ENCODE measurements at regions not wholly inside any gene's neighbourhood (a gene's known extent, or its start where the extent isn't known, plus 50 kb on each side); places are given as distances from the start of the nearest gene placed in this dataset.

DNA sequence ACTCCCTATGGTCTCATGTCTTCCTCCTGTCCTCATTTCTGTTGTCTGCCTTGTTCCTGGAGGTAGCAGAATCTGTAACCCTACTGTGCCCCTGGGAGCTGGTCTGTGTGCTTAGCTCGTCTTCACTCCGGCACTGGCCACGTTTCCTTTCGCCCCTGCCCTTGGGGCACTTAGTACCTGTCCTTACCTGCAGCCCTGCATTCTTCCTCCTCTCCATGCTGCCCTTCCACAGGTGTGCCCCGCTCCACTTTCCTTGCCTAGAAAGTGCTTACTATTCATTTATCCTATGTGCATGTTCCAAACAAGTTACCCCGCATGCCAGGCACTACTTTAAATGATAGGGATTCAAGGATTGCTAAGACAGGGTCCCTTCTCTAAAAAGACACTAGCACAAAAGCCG is 199.9 kb upstream of the ZMIZ1 start:
- no peak overlapping the region for H3K27ac Mint-ChIP-seq
- ATAC-seq (replicated peaks in 1 of 2), result no peak
- no peaks in the 10 kb centered on the region for H3K4me1 Mint-ChIP-seq (ENCODE audit: low read depth)
- DNase-seq, result no peak
- H3K27me3 Mint-ChIP-seq (ENCODE audit: low read depth), result no peaks in the 10 kb centered on the region
- no peaks in the 10 kb centered on the region for H3K36me3 Mint-ChIP-seq (ENCODE audit: insufficient read depth in 2 of 2)
- no peak overlapping the region for H3K4me3 Mint-ChIP-seq
- no peaks in the 10 kb centered on the region for H3K9me3 Mint-ChIP-seq

DNA sequence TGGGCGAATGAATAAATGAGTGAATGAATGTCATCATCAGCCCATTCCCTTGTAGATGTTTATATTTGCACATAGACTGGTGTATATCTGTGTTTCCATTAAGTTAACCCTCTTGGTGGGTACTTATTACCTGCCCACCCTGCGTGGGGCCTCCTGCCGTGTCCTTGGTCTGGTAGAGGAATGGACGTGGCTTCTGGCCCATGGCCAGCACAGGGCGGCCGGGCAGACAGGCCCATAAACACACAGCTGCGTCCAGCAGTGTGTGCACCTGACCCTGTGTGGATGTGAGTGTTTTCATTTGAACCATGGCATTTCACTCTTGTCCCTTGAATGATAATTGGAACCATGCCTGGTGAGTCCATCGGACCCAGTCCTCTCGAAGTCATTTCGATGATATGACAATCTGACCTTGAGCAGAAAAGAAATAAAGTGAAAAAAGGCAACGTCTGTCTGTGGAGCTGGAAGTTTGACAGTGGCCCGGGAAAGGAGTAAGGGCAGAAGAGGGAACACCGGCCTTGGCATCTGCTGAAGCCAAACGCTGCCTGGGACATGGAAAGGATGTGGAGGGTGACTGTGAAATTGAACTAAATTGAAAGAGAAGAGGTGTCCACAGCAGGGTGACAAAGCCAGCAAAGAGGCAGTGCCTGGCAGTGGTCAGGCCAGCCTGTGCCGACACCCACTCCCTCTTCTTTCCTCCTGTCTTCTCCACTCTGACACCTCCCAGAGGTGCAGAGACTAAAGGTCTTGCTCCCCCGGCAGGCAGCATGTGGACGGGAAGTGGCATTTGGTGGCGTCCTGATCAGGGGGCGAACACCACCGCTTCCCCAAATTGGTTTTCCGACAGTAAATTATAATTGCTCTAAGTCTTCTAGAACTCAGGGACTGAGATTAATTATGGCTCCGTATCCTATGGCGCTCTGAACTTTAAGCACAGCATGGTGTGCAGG is 199.0 kb upstream of the ZMIZ1 start:
- Mint-ChIP-seq H3K9me3 (no peaks in the 10 kb centered on the region), H3K27me3 (ENCODE audit: low read depth) (no peaks in the 10 kb centered on the region), H3K4me3 (no peak overlapping the region), H3K36me3 (ENCODE audit: insufficient read depth in 2 of 2) (no peaks in the 10 kb centered on the region), H3K27ac (no peak overlapping the region), H3K4me1 (ENCODE audit: low read depth) (no peaks in the 10 kb centered on the region)
- DNase-seq (no peak), ATAC-seq (replicated peaks in 1 of 2) (no peak)

DNA sequence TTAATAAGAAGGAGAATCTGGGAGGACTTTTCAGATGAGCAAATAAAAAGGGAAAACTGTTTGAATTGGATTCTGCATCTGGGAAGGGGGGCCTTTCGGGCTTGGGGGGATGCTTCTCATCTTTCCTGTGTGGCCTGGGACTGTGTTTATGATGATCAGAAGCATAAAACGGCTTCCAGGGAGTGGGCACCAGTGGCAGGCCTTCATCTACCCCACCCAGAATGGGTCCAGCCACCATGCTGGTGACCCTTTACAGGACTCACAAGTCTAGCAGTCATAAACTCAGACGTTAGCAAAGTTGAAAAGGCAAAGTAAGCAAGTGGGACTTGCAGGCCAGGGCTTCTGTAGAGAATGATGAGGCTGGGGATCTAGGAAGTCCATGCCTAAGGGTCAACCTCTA is 198.3 kb upstream of the ZMIZ1 start:
- no peak overlapping the region for H3K27ac Mint-ChIP-seq
- no peak for DNase-seq
- no peaks in the 10 kb centered on the region for H3K27me3 Mint-ChIP-seq (ENCODE audit: low read depth)
- H3K36me3 Mint-ChIP-seq (ENCODE audit: insufficient read depth in 2 of 2), result no peaks in the 10 kb centered on the region
- ATAC-seq (replicated peaks in 1 of 2), result no peak
- no peaks in the 10 kb centered on the region for H3K4me1 Mint-ChIP-seq (ENCODE audit: low read depth)
- no peaks in the 10 kb centered on the region for H3K9me3 Mint-ChIP-seq
- no peak overlapping the region for H3K4me3 Mint-ChIP-seq

DNA sequence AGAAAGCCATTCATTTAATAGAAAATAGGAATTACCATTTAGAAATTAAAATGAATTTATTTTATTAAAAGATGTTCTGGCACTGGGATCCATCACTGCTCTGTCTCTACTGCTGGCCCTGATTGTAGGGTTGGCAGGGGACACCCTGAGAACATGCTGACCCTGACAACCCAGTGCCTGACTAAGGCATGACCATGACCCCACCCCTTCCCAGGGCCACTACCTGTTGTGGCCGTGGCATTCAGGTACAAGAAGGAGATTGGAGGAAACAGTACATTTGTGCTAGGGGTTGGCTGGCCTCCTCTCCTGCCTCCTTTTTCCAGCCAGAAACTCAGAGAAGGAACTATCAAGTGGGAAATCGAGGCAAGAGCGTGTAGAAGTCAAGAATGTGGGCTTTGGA is 197.0 kb upstream of the ZMIZ1 start:
- Mint-ChIP-seq H3K4me1 (ENCODE audit: low read depth) (no peaks in the 10 kb centered on the region), H3K4me3 (no peak overlapping the region), H3K36me3 (ENCODE audit: insufficient read depth in 2 of 2) (no peaks in the 10 kb centered on the region), H3K27me3 (ENCODE audit: low read depth) (no peaks in the 10 kb centered on the region), H3K9me3 (no peaks in the 10 kb centered on the region), H3K27ac (no peak overlapping the region)
- no peak for DNase-seq
- no peak for ATAC-seq (replicated peaks in 1 of 2)

DNA sequence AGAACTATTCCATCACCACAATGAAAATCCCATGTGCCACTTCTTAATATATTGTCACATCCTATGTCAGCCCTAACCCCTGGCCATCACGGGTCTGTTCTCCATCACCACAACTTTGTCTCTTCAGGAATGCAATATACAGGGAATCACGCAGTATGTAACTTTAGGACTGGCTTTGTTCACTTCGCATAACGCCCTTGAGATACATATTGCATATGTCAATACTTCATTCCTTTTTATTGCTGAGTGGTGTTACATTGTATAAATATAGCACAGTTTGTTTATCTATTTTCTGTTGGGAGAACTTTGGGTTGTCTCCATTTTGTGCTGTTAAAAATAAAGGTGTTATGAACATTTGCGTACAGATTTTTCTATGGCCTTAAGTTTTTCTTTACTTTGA is 195.4 kb upstream of the ZMIZ1 start:
- Mint-ChIP-seq H3K4me3 (no peak overlapping the region), H3K9me3 (no peaks in the 10 kb centered on the region), H3K4me1 (ENCODE audit: low read depth) (no peaks in the 10 kb centered on the region), H3K27me3 (ENCODE audit: low read depth) (no peaks in the 10 kb centered on the region), H3K27ac (no peak overlapping the region), H3K36me3 (ENCODE audit: insufficient read depth in 2 of 2) (peaks cover 0 to 2% of the 10 kb centered on the region in 2 donors)
- ATAC-seq (replicated peaks in 1 of 2), result no peak
- DNase-seq, result no peak

DNA sequence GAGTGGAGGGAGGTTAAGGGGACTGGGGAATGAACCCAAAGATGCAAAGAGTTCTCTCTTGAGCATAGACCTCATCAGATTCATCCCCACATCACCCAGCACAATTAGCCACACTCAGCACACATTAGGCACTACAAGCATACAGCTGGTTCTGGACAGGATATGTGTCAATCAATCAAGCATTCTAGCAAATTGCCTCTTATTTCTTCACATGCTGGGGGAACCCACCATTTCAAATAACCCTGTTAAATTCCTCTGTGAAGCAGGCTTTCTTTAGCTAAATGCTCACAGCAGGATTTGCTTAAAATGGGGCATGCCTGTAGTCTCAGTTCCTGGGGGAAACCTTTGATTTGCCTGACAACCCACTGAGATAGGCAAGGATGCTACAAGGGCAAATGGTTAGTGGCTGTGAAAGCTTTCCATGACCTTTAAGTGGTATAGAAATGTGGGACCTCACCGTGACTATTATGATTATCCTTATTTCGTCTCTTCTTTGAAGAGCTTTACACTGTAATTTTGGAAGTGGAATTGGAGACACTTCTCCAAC is 193.4 kb upstream of the ZMIZ1 start:
- H3K4me1 Mint-ChIP-seq (ENCODE audit: low read depth), result no peaks in the 10 kb centered on the region
- H3K4me3 Mint-ChIP-seq, result no peak overlapping the region
- ATAC-seq (replicated peaks in 1 of 2), result no peak
- H3K27ac Mint-ChIP-seq, result no peak overlapping the region
- H3K27me3 Mint-ChIP-seq (ENCODE audit: low read depth), result peaks cover 8% of the 10 kb centered on the region
- no peak for DNase-seq
- peaks cover 4 to 8% of the 10 kb centered on the region in 2 donors for H3K36me3 Mint-ChIP-seq (ENCODE audit: insufficient read depth in 2 of 2)
- peaks cover 3 to 4% of the 10 kb centered on the region in 2 donors for H3K9me3 Mint-ChIP-seq

DNA sequence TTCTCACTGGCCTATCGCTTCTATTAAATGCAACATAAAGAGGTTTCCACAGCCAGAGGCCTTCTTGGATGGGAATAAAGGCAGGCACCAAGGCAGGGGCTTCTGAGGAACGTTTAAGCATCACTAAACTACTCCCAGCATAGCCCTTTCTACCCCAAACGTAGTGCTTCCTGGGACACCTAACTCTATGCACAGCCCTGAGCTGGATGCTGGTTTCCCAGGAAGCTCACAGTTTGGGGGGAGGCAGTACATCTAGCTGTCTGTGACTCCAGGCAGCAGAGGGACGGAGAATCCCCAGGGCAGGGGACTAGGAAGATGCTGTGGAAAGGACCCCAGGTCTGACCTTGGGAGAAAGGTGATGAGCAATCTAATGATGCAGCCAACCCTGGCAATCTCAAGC is 192.8 kb upstream of the ZMIZ1 start:
- Mint-ChIP-seq H3K9me3 (peaks cover 3 to 7% of the 10 kb centered on the region in 2 donors), H3K27me3 (ENCODE audit: low read depth) (peaks cover 12% of the 10 kb centered on the region), H3K4me3 (no peak overlapping the region), H3K27ac (no peak overlapping the region), H3K36me3 (ENCODE audit: insufficient read depth in 2 of 2) (peaks cover 4 to 8% of the 10 kb centered on the region in 2 donors), H3K4me1 (ENCODE audit: low read depth) (no peaks in the 10 kb centered on the region)
- DNase-seq, result no peak
- ATAC-seq (replicated peaks in 1 of 2), result no peak

DNA sequence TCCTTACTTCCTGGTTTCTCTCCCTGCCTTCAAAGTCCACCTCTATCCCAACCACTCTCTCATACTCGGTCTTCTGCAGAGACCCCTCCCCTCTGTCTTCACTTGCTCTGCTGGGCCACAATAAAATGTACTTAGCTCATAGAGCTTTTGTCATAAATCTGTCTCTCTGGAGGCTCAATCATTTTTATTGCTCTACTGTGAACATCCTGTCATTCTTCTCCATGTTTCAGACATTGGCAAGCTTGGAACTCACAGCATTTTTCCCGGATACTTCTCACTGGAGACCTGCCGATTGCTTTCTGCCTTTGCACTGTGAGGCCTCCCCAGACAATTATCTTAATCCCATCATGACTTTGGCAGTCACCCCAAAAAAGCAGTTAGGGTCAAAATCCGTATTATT is 192.3 kb upstream of the ZMIZ1 start:
- H3K27me3 Mint-ChIP-seq (ENCODE audit: low read depth), result peaks cover 12% of the 10 kb centered on the region
- DNase-seq (no peak), ATAC-seq (replicated peaks in 1 of 2) (no peak)
- no peak overlapping the region for H3K27ac Mint-ChIP-seq
- H3K4me3 Mint-ChIP-seq, result no peak overlapping the region
- H3K4me1 Mint-ChIP-seq (ENCODE audit: low read depth), result no peaks in the 10 kb centered on the region
- H3K36me3 Mint-ChIP-seq (ENCODE audit: insufficient read depth in 2 of 2), result peaks cover 4 to 8% of the 10 kb centered on the region in 2 donors
- peaks cover 3 to 7% of the 10 kb centered on the region in 2 donors for H3K9me3 Mint-ChIP-seq

DNA sequence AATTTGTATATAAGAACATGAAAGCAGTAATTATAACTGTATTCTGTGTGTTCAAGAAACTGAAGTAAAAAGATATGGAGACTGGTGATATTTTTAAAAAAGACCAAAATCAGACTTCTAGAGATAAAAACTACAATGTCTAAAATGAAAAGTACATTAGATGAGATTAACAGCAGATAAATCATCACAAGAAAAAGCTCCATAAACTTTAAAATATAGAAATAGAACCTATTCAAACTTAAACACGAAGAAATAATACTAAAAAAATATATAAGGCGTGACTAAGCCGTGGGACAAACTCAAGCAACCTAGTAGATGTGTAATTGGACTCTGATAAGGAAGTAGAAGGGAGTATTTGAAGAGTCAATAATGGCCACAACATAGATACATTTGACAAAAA is 189.1 kb upstream of the ZMIZ1 start:
- peaks cover 3 to 7% of the 10 kb centered on the region in 2 donors for H3K9me3 Mint-ChIP-seq

DNA sequence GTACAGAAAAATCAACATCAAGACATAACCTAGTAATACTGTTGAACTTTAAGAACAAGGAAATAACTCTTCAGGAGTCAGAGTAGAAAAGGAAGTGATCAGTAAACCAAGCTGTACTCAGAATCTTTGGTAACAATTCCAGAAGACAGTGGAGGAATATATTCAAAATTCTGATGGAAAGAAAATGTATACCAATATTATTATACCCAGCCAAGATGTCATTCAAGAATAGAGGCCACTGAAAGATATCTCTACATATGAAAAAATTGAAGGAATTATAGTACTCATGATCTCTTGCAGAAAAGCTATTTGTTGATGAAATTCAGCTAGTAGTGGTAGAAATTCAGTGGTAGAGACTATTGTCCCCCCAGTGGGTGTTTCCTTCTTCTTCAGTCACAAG is 182.6 kb upstream of the ZMIZ1 start:
- Mint-ChIP-seq H3K4me3 (no peak overlapping the region), H3K36me3 (ENCODE audit: insufficient read depth in 2 of 2) (peaks cover 4 to 5% of the 10 kb centered on the region in 2 donors), H3K9me3 (peaks cover 7 to 8% of the 10 kb centered on the region in 2 donors), H3K27me3 (ENCODE audit: low read depth) (no peaks in the 10 kb centered on the region), H3K27ac (no peak overlapping the region), H3K4me1 (ENCODE audit: low read depth) (no peaks in the 10 kb centered on the region)
- no peak for DNase-seq
- no peak for ATAC-seq (replicated peaks in 1 of 2)

More for the DNA sequence above, 189.1 kb upstream of the ZMIZ1 start:
- H3K4me1 Mint-ChIP-seq (ENCODE audit: low read depth), result no peaks in the 10 kb centered on the region
- no peak overlapping the region for H3K4me3 Mint-ChIP-seq
- H3K27ac Mint-ChIP-seq, result no peak overlapping the region
- no peak for DNase-seq
- H3K36me3 Mint-ChIP-seq (ENCODE audit: insufficient read depth in 2 of 2), result peaks cover 5 to 8% of the 10 kb centered on the region in 2 donors
- ATAC-seq (replicated peaks in 1 of 2), result no peak
- H3K27me3 Mint-ChIP-seq (ENCODE audit: low read depth), result peaks cover 12% of the 10 kb centered on the region

DNA sequence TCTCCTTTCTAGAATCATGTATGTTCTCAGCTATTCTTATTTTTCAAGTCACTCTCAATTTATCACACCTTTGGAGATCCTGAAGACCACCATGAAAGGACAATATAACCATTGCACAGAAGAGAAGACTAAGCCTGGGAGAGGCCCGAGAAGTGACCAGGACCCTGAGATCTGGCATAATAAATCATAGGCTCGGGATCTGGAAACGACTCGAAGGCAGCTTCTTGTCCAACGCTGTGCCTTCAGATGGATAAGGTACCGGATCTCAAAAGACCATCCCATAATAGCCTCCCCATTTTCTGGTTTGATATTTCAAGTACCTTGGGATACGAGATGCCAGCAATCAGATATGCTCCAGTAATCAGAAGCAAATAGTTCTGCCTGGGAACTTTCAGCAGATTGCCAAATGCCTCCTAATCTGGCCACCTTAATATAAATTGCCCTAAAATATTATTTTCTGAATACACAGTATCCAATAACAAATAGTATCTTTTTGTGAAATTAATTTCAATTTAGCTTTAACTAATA is 179.2 kb upstream of the ZMIZ1 start:
- H3K4me1 Mint-ChIP-seq (ENCODE audit: low read depth), result no peaks in the 10 kb centered on the region
- H3K27me3 Mint-ChIP-seq (ENCODE audit: low read depth), result no peaks in the 10 kb centered on the region
- DNase-seq, result no peak
- no peak overlapping the region for H3K27ac Mint-ChIP-seq
- no peak for ATAC-seq (replicated peaks in 1 of 2)
- peaks cover 4% of the 10 kb centered on the region in 2 donors for H3K36me3 Mint-ChIP-seq (ENCODE audit: insufficient read depth in 2 of 2)
- H3K9me3 Mint-ChIP-seq, result peaks cover 7 to 8% of the 10 kb centered on the region in 2 donors
- H3K4me3 Mint-ChIP-seq, result no peak overlapping the region

DNA sequence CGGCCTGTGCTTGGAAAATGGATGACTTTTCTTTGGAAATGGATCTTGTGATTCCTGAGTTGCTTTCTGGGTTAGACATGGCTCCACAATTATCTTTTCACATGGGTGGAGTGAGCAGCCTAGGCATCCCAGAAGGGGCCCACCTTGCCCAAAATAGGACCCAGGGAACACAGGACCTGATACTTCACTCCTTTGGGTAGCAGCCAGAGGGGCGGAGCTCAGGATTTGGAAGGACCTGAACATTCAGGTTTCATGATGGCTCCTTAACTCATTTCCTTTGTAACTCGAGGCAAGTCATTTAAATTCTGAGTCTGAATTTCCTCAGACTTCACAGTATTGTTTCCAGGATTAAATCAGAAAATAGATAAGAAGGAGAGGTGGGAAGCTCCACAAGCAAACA is 178.3 kb upstream of the ZMIZ1 start:
- Mint-ChIP-seq H3K27me3 (ENCODE audit: low read depth) (no peaks in the 10 kb centered on the region), H3K27ac (no peak overlapping the region), H3K4me3 (no peak overlapping the region), H3K36me3 (ENCODE audit: insufficient read depth in 2 of 2) (peaks cover 2 to 4% of the 10 kb centered on the region in 2 donors), H3K4me1 (ENCODE audit: low read depth) (no peaks in the 10 kb centered on the region), H3K9me3 (peaks cover 7 to 8% of the 10 kb centered on the region in 2 donors)
- ATAC-seq (replicated peaks in 1 of 2) (no peak), DNase-seq (no peak)

DNA sequence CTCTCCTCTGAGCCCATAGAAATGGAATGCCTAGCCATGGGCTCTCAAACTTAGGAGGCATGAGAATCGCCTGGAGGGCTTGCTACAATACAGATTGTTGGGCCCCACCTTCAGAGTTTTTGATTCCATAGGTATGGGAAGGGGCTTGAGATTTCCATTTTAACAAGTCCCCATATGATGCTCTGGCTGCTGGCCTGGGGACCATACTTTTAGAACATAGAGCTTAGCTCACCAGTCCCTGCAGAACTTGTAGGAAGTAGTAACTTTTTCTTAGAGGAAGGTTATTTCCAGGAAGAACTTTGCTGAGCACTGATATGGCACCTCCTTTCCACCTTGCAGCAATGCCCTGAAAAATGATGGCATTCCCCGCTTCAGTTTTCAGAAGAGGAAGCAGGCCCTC is 177.0 kb upstream of the ZMIZ1 start:
- Mint-ChIP-seq H3K9me3 (peaks cover 0 to 2% of the 10 kb centered on the region in 2 donors), H3K27ac (no peak overlapping the region), H3K4me3 (no peak overlapping the region), H3K4me1 (ENCODE audit: low read depth) (no peaks in the 10 kb centered on the region), H3K27me3 (ENCODE audit: low read depth) (no peaks in the 10 kb centered on the region), H3K36me3 (ENCODE audit: insufficient read depth in 2 of 2) (no peaks in the 10 kb centered on the region)
- ATAC-seq (replicated peaks in 1 of 2) (no peak), DNase-seq (no peak)

All from activated T-cell treated with anti-CD3 and anti-CD28 coated beads, Interleukin-2, amount 50 U/mL, for 72 hours (primary cell).